HCT116 (cell line): ENCODE measurements at regions not wholly inside any gene's neighbourhood (a gene's known extent, or its start where the extent isn't known, plus 50 kb on each side); places are given as distances from the start of the nearest gene placed in this dataset.

ENCODE experiments used
- ATAC-seq: fragments of 200-7000 bp; cut with Tn5 transposase; 2 replicates; pipeline ENCODE4 v1.9.1; 2020; ENCODE audit warnings: mild to moderate bottlenecking, moderate library complexity
- BruUV-seq: library from RNA; stranded (reverse); fragments of 400-500 nt; replicated peaks from 2 replicates; lab custom pipeline; 2021; lab: Mats Ljungman, UMichigan
- CTCF ChIA-PET: fragments of 300-600 bp; sonication (Branson Sonifier 250); formaldehyde crosslinking; loops from one replicate; lab custom pipeline; 2021; ENCODE audit warnings: antibody characterized with exemption; lab: Charles Lee
- POLR2A ChIA-PET: fragments of 300-600, 350-600 bp; sonication (Branson Sonifier 250); formaldehyde crosslinking; loops from one replicate; lab custom pipeline; 2021; ENCODE audit warnings: antibody characterized with exemption; lab: Charles Lee
- RAD21 ChIA-PET, 2 experiments: fragments of 300-600 bp; sonication (Branson Sonifier 250); formaldehyde crosslinking; loops; one replicate each; lab custom pipeline; 2023; ENCODE audit warnings: low total read pairs in 2 of 2; ENCODE audit not compliant: uncharacterized antibody in 2 of 2, unreplicated experiment in 2 of 2, low non-redundant PET in 1 of 2; lab: Charles Lee
- DNase-seq: peaks from one replicate; pipeline ENCODE4 v3.0.0-alpha.2; 2010; ENCODE audit warnings: low read depth, low spot score
- H2AFZ ChIP-seq: fragments of 200-600 bp; shearing (Covaris generic), sonication (generic); 2 replicates; pipeline ENCODE4 v1.6.1; 2017; ENCODE audit warnings: low read depth, mixed run types, mixed read lengths, antibody characterized with exemption, low read length; ENCODE audit not compliant: poor library complexity, severe bottlenecking
- H3K27ac ChIP-seq: 2 replicates; pipeline ENCODE4 v1.5.1; 2012; ENCODE audit warnings: low read depth, low read length
- H3K27me3 ChIP-seq: fragments of 200-600 bp; sonication (generic); 2 replicates; pipeline ENCODE4 v1.6.1; 2016; ENCODE audit warnings: mixed run types, low read length, mixed read lengths; ENCODE audit not compliant: insufficient read depth
- H3K36me3 ChIP-seq, 2 experiments: fragments of 200-500 bp in 1 of 2; fragments of 200-600 bp in 1 of 2; sonication (Bioruptor generic) in 1 of 2; sonication (generic) in 1 of 2; 2 replicates each; pipeline versions ENCODE4 v1.5.1 to v1.6.1; 2014 to 2016; ENCODE audit warnings: low read length in 2 of 2, inconsistent platforms in 1 of 2, mixed read lengths in 1 of 2, mixed run types in 1 of 2; ENCODE audit not compliant: insufficient read depth in 2 of 2, control insufficient read depth in 1 of 2
- H3K4me1 ChIP-seq, 2 experiments: fragments of 200-600 bp in 1 of 2; sonication (generic) in 1 of 2; 2 replicates each; pipeline versions ENCODE4 v1.5.1 to v1.6.1; 2012 to 2017; ENCODE audit warnings: low read length in 2 of 2, inconsistent platforms in 1 of 2, mild to moderate bottlenecking in 1 of 2, mixed read lengths in 1 of 2, mixed run types in 1 of 2, moderate library complexity in 1 of 2; ENCODE audit not compliant: insufficient read depth in 2 of 2, control insufficient read depth in 1 of 2
- H3K4me2 ChIP-seq: fragments of 200-600 bp; sonication (generic); 2 replicates; pipeline ENCODE4 v1.6.1; 2017; ENCODE audit warnings: mixed run types, low read length, mixed read lengths
- H3K4me3 ChIP-seq, 2 experiments: fragments of 200-600 bp in 1 of 2; sonication (generic) in 1 of 2; replicated peaks in 1 of 2; 2 replicates each; pipeline ENCODE4 v1.5.1; 2011 to 2016; ENCODE audit warnings: low read length in 2 of 2, control low read depth in 1 of 2, low read depth in 1 of 2, mild to moderate bottlenecking in 1 of 2, mixed read lengths in 1 of 2, mixed run types in 1 of 2
- H3K79me2 ChIP-seq: fragments of 200-600 bp; sonication (generic); 2 replicates; pipeline ENCODE4 v1.6.1; 2017; ENCODE audit warnings: mild to moderate bottlenecking, mixed run types, low read length, moderate library complexity, mixed read lengths; ENCODE audit not compliant: insufficient read depth
- H3K9ac ChIP-seq: fragments of 200-600 bp; sonication (generic); 2 replicates; pipeline ENCODE4 v1.6.1; 2016; ENCODE audit warnings: low read length, mixed read lengths
- H3K9me2 ChIP-seq: fragments of 200-600 bp; sonication (generic), shearing (Covaris generic); 2 replicates; pipeline ENCODE4 v1.6.1; 2017; ENCODE audit warnings: mixed run types, mild to moderate bottlenecking, moderate library complexity; ENCODE audit not compliant: insufficient read depth
- H3K9me3 ChIP-seq, 2 experiments: fragments of 200-500 bp in 1 of 2; fragments of 200-600 bp in 1 of 2; sonication (Bioruptor generic) in 1 of 2; sonication (generic) in 1 of 2; 2 replicates each; pipeline ENCODE4 v1.6.1; 2014 to 2017; ENCODE audit warnings: low read length in 2 of 2, mixed read lengths in 2 of 2, inconsistent platforms in 1 of 2, low read depth in 1 of 2, mild to moderate bottlenecking in 1 of 2, mixed run types in 1 of 2, moderate library complexity in 1 of 2; ENCODE audit not compliant: control insufficient read depth in 1 of 2, insufficient read depth in 1 of 2
- H4K20me1 ChIP-seq: fragments of 200-600 bp; sonication (generic), shearing (Covaris generic); 2 replicates; pipeline ENCODE4 v1.6.1; 2017; ENCODE audit warnings: mixed run types, mild to moderate bottlenecking, moderate library complexity; ENCODE audit not compliant: insufficient read depth
- CBX3 ChIP-seq: IDR thresholded peaks from 2 replicates; pipeline ENCODE4 v1.6.1; 2012; ENCODE audit warnings: low read depth
- EGR1 ChIP-seq: IDR thresholded peaks from 2 replicates; pipeline ENCODE4 v1.6.1; 2012; ENCODE audit warnings: low read depth
- ELF1 ChIP-seq: IDR thresholded peaks from 2 replicates; pipeline ENCODE4 v1.6.1; 2012; ENCODE audit warnings: low read depth, borderline replicate concordance
- EZH2phosphoT487 ChIP-seq: fragments of 200-600 bp; IDR thresholded peaks from 2 replicates; pipeline ENCODE4 v1.6.1; 2018; ENCODE audit warnings: antibody characterized with exemption, borderline replicate concordance
- MAX ChIP-seq: IDR thresholded peaks from 2 replicates; pipeline ENCODE4 v1.6.1; 2012
- POLR2AphosphoS5 ChIP-seq: IDR thresholded peaks from 2 replicates; pipeline ENCODE4 v1.6.1; 2011; ENCODE audit warnings: mild to moderate bottlenecking, low read depth, low read length, moderate library complexity
- SIN3A ChIP-seq: IDR thresholded peaks from 2 replicates; pipeline ENCODE4 v1.6.1; 2012; ENCODE audit warnings: low read depth
- SRF ChIP-seq: IDR thresholded peaks from 2 replicates; pipeline ENCODE4 v1.6.1; 2012; ENCODE audit warnings: low read depth
- ZBTB33 ChIP-seq: IDR thresholded peaks from 2 replicates; pipeline ENCODE4 v1.6.1; 2011; ENCODE audit warnings: mild to moderate bottlenecking, low read length, moderate library complexity; ENCODE audit not compliant: insufficient replicate concordance; ENCODE audit errors: extremely low read depth
- ZFX ChIP-seq: fragments of 450-650 bp; IDR thresholded peaks from 2 replicates; pipeline ENCODE4 v1.6.1; 2017
- ZNF274 ChIP-seq: fragments of 200-500 bp; sonication (Bioruptor generic); IDR thresholded peaks from 2 replicates; pipeline ENCODE4 v1.6.1; 2014; ENCODE audit warnings: mild to moderate bottlenecking, low read depth, low read length, inconsistent platforms
- intact Hi-C: fragments of 100-400 bp; cut with micrococcal nuclease; formaldehyde crosslinking; loops from 2 replicates; pipeline ENCODE4 v1.10.0; 2022

GRCh38 chr1:14049965-14050364 is 350.0 kb downstream of the PRDM2 start:
- H4K20me1 ChIP-seq: no peaks in the 10 kb centered on the region
- BruUV-seq: no TSS peak
- H3K9me3 ChIP-seq: no peaks in the 10 kb centered on the region
- no peak overlapping the region for H3K9ac ChIP-seq
- H2AFZ ChIP-seq: no peak overlapping the region
- H3K79me2 ChIP-seq: no peaks in the 10 kb centered on the region
- no peaks in the 10 kb centered on the region for H3K4me1 ChIP-seq
- ChIA-PET POLR2A (no interaction called here), RAD21 (no interaction called here)
- no peaks in the 10 kb centered on the region for H3K27me3 ChIP-seq
- no peak for TF ChIP-seq MAX
- no peak for TF ChIP-seq EGR1
- TF ChIP-seq ZFX: no peak
- no peak for TF ChIP-seq POLR2AphosphoS5
- TF ChIP-seq SIN3A: no peak
- TF ChIP-seq CBX3: no peak
- TF ChIP-seq ELF1: no peak
- TF ChIP-seq SRF: no peak
- no peak for TF ChIP-seq EZH2phosphoT487
- no peak for TF ChIP-seq ZNF274
- TF ChIP-seq ZBTB33: no peak
- TF ChIP-seq, all 23 proteins: peak for 0
- Histone ChIP-seq H3K36me3 (no peaks in the 10 kb centered on the region), H3K27ac (no peak overlapping the region), H3K9me2 (no peaks in the 10 kb centered on the region), H3K4me3 (no peak overlapping the region), H3K4me2 (no peak overlapping the region)
- CTCF ChIA-PET: no interaction called here
- ATAC-seq (no peak), DNase-seq (no peak)
- intact Hi-C loops: no loop called here
